ENCODE measurements at regions not wholly inside any gene's neighbourhood (a gene's known extent, or its start where the extent isn't known, plus 50 kb on each side); places are given as distances from the start of the nearest gene placed in this dataset.

GRCh38 chr16:49013727-49014080, 267.9 kb downstream of the CBLN1 start:
- H3K27ac ChIP-seq (ENCODE audit: low read depth in 1 of 2, low read length in 2 of 2), result no peak overlapping the region
- H3K36me3 ChIP-seq (ENCODE audit: control insufficient read depth in 4 of 4, insufficient read depth in 3 of 4, low read depth in 1 of 4, low read length in 3 of 4), result no peaks in the 10 kb centered on the region
- 51% methylated on average over 5 of the region's 5 CpGs for WGBS
- TF ChIP-seq FOXA1 (IDR thresholded peaks at IDR 0.05) (no peak), HNF4G (IDR thresholded peaks at IDR 0.05) (no peak), GABPA (IDR thresholded peaks at IDR 0.05 in 1 of 2, conservative IDR thresholded peaks at IDR 0.05 in 1 of 2) (no peak), JUND (IDR thresholded peaks at IDR 0.05) (no peak), RAD21 (IDR thresholded peaks at IDR 0.05) (no peak), YY1 (IDR thresholded peaks at IDR 0.05) (no peak), HNF4A (conservative IDR thresholded peaks at IDR 0.05) (no peak), TAF1 (conservative IDR thresholded peaks at IDR 0.05) (no peak), FOXA2 (IDR thresholded peaks at IDR 0.05) (no peak), EGR1 (IDR thresholded peaks at IDR 0.05; ENCODE audit: low read depth in 2 of 2) (no peak), SP1 (IDR thresholded peaks at IDR 0.05) (no peak)
- TF ChIP-seq, protein P1, sequence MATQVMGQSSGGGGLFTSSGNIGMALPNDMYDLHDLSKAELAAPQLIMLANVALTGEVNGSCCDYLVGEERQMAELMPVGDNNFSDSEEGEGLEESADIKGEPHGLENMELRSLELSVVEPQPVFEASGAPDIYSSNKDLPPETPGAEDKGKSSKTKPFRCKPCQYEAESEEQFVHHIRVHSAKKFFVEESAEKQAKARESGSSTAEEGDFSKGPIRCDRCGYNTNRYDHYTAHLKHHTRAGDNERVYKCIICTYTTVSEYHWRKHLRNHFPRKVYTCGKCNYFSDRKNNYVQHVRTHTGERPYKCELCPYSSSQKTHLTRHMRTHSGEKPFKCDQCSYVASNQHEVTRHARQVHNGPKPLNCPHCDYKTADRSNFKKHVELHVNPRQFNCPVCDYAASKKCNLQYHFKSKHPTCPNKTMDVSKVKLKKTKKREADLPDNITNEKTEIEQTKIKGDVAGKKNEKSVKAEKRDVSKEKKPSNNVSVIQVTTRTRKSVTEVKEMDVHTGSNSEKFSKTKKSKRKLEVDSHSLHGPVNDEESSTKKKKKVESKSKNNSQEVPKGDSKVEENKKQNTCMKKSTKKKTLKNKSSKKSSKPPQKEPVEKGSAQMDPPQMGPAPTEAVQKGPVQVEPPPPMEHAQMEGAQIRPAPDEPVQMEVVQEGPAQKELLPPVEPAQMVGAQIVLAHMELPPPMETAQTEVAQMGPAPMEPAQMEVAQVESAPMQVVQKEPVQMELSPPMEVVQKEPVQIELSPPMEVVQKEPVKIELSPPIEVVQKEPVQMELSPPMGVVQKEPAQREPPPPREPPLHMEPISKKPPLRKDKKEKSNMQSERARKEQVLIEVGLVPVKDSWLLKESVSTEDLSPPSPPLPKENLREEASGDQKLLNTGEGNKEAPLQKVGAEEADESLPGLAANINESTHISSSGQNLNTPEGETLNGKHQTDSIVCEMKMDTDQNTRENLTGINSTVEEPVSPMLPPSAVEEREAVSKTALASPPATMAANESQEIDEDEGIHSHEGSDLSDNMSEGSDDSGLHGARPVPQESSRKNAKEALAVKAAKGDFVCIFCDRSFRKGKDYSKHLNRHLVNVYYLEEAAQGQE (IDR thresholded peaks at IDR 0.05), result no peak
- TF ChIP-seq, protein P2, sequence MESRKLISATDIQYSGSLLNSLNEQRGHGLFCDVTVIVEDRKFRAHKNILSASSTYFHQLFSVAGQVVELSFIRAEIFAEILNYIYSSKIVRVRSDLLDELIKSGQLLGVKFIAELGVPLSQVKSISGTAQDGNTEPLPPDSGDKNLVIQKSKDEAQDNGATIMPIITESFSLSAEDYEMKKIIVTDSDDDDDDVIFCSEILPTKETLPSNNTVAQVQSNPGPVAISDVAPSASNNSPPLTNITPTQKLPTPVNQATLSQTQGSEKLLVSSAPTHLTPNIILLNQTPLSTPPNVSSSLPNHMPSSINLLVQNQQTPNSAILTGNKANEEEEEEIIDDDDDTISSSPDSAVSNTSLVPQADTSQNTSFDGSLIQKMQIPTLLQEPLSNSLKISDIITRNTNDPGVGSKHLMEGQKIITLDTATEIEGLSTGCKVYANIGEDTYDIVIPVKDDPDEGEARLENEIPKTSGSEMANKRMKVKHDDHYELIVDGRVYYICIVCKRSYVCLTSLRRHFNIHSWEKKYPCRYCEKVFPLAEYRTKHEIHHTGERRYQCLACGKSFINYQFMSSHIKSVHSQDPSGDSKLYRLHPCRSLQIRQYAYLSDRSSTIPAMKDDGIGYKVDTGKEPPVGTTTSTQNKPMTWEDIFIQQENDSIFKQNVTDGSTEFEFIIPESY (IDR thresholded peaks at IDR 0.05), result no peak
- H3K9ac ChIP-seq (ENCODE audit: low read depth in 1 of 2, low read length in 2 of 2), result no peak overlapping the region
- H3K27me3 ChIP-seq (ENCODE audit: control insufficient read depth in 4 of 4, insufficient read depth in 4 of 4, low read length in 3 of 4), result peaks cover 0 to 3% (median 0%) of the 10 kb centered on the region in 4 donors
- no peak for DNase-seq (ENCODE audit: low spot score)
- H3K4me3 ChIP-seq (ENCODE audit: low read depth in 1 of 3, low read length in 3 of 3), result no peak overlapping the region
- no peaks in the 10 kb centered on the region for H3K4me1 ChIP-seq (ENCODE audit: control insufficient read depth in 4 of 4, insufficient read depth in 4 of 4, low read length in 3 of 4)
- H3K9me3 ChIP-seq (ENCODE audit: control insufficient read depth in 4 of 4, low read length in 3 of 4), result no peaks in the 10 kb centered on the region

GRCh38 chr16:49012961-49013726, 268.5 kb downstream of the CBLN1 start:
- Histone ChIP-seq H3K9me3 (ENCODE audit: control insufficient read depth in 4 of 4, low read length in 3 of 4) (no peaks in the 10 kb centered on the region), H3K36me3 (ENCODE audit: control insufficient read depth in 4 of 4, insufficient read depth in 3 of 4, low read depth in 1 of 4, low read length in 3 of 4) (no peaks in the 10 kb centered on the region), H3K4me1 (ENCODE audit: control insufficient read depth in 4 of 4, insufficient read depth in 4 of 4, low read length in 3 of 4) (no peaks in the 10 kb centered on the region), H3K4me3 (ENCODE audit: low read depth in 1 of 3, low read length in 3 of 3) (no peak overlapping the region), H3K27me3 (ENCODE audit: control insufficient read depth in 4 of 4, insufficient read depth in 4 of 4, low read length in 3 of 4) (peaks cover 0 to 3% (median 0%) of the 10 kb centered on the region in 4 donors), H3K27ac (ENCODE audit: low read depth in 1 of 2, low read length in 2 of 2) (no peak overlapping the region), H3K9ac (ENCODE audit: low read depth in 1 of 2, low read length in 2 of 2) (no peak overlapping the region)
- TF ChIP-seq FOXA1 (IDR thresholded peaks at IDR 0.05) (no peak), TAF1 (conservative IDR thresholded peaks at IDR 0.05) (no peak), JUND (IDR thresholded peaks at IDR 0.05) (no peak), MAX (IDR thresholded peaks at IDR 0.05) (no peak)
- TF ChIP-seq, protein P1 (IDR thresholded peaks at IDR 0.05), result no peak
- WGBS, result 54% methylated on average over 21 of the region's 21 CpGs
- peak; percentile 30 for DNase-seq (ENCODE audit: low spot score)
